GM23248 (cell line): ENCODE measurements at regions not wholly inside any gene's neighbourhood (a gene's known extent, or its start where the extent isn't known, plus 50 kb on each side); places are given as distances from the start of the nearest gene placed in this dataset.

Experiments used
- EZH2 ChIP-seq: fragments of 200-600 bp; sonication (generic); IDR thresholded peaks from 2 replicates; pipeline ENCODE4 v1.6.1; 2018; ENCODE audit warnings: antibody characterized with exemption, mild to moderate bottlenecking; ENCODE audit not compliant: insufficient read depth, poor library complexity, severe bottlenecking
- EZH2phosphoT487 ChIP-seq: fragments of 200-600 bp; sonication (generic); IDR thresholded peaks from 2 replicates; pipeline ENCODE4 v1.6.1; 2018; ENCODE audit warnings: antibody characterized with exemption, moderate library complexity, mild to moderate bottlenecking, low read depth; ENCODE audit not compliant: insufficient read depth

- TF ChIP-seq EZH2phosphoT487 (no peak), EZH2 (no peak)
Measured at GRCh38 chr1:30335389-30335996, 387.9 kb downstream of the MATN1 start.
